Peyer's patch (tissue), 4 donors: ENCODE measurements at regions not wholly inside any gene's neighbourhood (a gene's known extent, or its start where the extent isn't known, plus 50 kb on each side); places are given as distances from the start of the nearest gene placed in this dataset.

Experiments
- POLR2A ChIP-seq, 2 donors: fragments of 450-650 bp; IDR thresholded peaks; one replicate each; pipeline ENCODE4 v1.5.1; 2017; ENCODE audit warnings: antibody characterized with exemption in 2 of 2, mild to moderate bottlenecking in 2 of 2, moderate library complexity in 2 of 2
- TF ChIP-seq, protein P1 (sequence below), 6 experiments: fragments of 450-650 bp in 4 of 6; fragments of 200-600 bp in 2 of 6; sonication (generic) in 1 of 6; IDR thresholded peaks; one replicate each; pipeline ENCODE4 v1.5.1; 2017 to 2019; ENCODE audit warnings: antibody characterized with exemption in 6 of 6, mild to moderate bottlenecking in 3 of 6, moderate library complexity in 1 of 6

DNA sequence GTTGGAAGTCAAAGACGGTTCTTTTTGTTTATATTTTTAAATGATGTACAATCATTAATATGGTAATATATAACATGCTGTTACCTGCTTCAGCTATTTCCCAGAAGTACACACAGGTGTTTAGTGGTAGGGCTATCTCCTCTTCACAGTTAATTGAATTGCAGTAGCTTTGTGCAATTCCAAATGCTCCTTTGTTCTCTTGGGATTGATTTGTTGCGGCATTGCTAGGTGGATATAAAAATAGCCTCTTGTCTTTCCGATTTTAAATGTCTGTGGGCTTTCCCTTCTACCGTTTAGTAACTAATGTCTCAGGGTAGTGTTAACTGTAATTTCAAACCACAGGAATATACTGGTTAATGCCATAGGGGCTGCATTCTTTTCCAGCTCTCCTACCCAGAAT lies 307.6 kb upstream of the SLITRK3 start:
- TF ChIP-seq, protein P1, sequence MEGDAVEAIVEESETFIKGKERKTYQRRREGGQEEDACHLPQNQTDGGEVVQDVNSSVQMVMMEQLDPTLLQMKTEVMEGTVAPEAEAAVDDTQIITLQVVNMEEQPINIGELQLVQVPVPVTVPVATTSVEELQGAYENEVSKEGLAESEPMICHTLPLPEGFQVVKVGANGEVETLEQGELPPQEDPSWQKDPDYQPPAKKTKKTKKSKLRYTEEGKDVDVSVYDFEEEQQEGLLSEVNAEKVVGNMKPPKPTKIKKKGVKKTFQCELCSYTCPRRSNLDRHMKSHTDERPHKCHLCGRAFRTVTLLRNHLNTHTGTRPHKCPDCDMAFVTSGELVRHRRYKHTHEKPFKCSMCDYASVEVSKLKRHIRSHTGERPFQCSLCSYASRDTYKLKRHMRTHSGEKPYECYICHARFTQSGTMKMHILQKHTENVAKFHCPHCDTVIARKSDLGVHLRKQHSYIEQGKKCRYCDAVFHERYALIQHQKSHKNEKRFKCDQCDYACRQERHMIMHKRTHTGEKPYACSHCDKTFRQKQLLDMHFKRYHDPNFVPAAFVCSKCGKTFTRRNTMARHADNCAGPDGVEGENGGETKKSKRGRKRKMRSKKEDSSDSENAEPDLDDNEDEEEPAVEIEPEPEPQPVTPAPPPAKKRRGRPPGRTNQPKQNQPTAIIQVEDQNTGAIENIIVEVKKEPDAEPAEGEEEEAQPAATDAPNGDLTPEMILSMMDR (IDR thresholded peaks at IDR 0.05), result no peak
- TF ChIP-seq POLR2A (IDR thresholded peaks at IDR 0.05), result no peak
